Kidney epithelial cell (primary cell): ENCODE measurements at regions not wholly inside any gene's neighbourhood (a gene's known extent, or its start where the extent isn't known, plus 50 kb on each side); places are given as distances from the start of the nearest gene placed in this dataset.

Source experiments
- DNase-seq: peaks from one replicate; pipeline ENCODE4 v3.0.0-alpha.2; 2010; ENCODE audit warnings: low read depth
- H3K27me3 ChIP-seq: 2 replicates; pipeline ENCODE4 v1.6.0; 2011; ENCODE audit warnings: low read length; ENCODE audit not compliant: control insufficient read depth, insufficient read depth
- H3K36me3 ChIP-seq: 2 replicates; pipeline ENCODE4 v1.5.1; 2011; ENCODE audit warnings: low read length; ENCODE audit not compliant: control insufficient read depth, insufficient read depth
- H3K4me3 ChIP-seq: 2 replicates; pipeline ENCODE4 v1.5.1; 2011; ENCODE audit warnings: low read depth, mild to moderate bottlenecking, control low read depth, low read length
- TF ChIP-seq, protein P1 (sequence below): IDR thresholded peaks from 2 replicates; pipeline ENCODE4 v1.5.1; 2011; ENCODE audit warnings: mild to moderate bottlenecking, moderate library complexity, low read length, control low read depth, inconsistent platforms; ENCODE audit not compliant: insufficient read depth, poor library complexity, severe bottlenecking

DNA sequence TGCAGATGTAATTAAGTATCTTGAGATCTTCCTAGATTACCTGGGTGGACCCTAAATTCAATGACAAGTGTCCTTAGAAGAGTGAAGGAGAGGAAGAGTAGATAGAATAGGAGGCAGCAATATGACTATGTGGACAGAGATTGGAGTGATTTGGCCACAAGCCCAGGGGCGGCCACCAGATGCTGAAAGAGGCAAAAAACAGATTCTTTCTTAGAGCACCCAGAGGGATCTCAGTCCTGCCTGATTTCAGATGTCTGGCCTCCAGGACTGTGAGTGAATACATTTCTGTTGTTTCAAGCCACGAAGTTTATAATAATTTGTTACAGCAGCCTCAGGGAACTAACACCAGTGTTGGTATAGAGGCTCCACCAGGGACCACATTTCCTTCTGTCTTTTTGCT, 67.3 kb downstream of the DACT1 start:
- no peak for DNase-seq
- TF ChIP-seq, protein P1, sequence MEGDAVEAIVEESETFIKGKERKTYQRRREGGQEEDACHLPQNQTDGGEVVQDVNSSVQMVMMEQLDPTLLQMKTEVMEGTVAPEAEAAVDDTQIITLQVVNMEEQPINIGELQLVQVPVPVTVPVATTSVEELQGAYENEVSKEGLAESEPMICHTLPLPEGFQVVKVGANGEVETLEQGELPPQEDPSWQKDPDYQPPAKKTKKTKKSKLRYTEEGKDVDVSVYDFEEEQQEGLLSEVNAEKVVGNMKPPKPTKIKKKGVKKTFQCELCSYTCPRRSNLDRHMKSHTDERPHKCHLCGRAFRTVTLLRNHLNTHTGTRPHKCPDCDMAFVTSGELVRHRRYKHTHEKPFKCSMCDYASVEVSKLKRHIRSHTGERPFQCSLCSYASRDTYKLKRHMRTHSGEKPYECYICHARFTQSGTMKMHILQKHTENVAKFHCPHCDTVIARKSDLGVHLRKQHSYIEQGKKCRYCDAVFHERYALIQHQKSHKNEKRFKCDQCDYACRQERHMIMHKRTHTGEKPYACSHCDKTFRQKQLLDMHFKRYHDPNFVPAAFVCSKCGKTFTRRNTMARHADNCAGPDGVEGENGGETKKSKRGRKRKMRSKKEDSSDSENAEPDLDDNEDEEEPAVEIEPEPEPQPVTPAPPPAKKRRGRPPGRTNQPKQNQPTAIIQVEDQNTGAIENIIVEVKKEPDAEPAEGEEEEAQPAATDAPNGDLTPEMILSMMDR: no peak
- no peaks in the 10 kb centered on the region for H3K36me3 ChIP-seq
- no peak overlapping the region for H3K4me3 ChIP-seq
- no peaks in the 10 kb centered on the region for H3K27me3 ChIP-seq

DNA sequence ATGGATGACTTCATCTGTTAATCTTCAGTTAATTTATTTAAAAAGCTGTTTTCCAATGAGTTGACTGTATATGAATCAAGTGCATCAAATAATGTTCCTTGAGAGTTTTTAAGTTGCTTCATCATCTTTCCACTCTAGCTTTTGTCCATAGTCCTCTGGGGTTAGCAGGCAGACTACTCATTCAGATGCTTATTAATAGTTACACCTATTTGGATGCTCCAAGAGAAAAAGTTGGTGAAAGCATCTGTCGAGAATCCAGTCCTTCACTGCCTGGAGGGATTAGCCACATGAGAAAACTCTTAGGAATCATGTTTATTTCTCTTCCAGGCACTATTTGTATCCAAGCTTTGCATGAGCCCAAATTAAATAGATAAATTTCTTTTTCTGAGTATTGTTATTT, 70.2 kb downstream of the DACT1 start:
- no peaks in the 10 kb centered on the region for H3K36me3 ChIP-seq
- TF ChIP-seq, protein P1: no peak
- H3K27me3 ChIP-seq: no peaks in the 10 kb centered on the region
- DNase-seq: no peak
- H3K4me3 ChIP-seq: no peak overlapping the region

DNA sequence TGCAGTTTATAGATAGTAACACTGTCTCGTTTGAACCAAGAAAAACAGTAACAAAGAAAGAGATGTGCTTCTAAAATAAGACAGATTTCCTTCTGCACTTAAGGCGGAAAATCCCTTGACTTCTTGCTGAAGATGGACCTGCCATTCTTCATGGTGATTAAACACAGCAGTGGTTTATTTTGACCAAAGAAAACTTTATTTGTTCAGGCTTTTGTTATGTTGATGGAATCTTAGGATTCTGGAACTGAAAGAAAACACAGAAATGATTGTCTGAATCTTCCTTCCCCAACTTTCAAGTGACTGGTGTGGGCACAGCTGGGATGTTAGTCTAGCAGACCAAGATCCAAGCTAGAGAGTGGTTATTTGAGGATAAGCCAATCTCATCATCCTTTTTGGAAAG, 72.2 kb downstream of the DACT1 start:
- DNase-seq: no peak
- no peaks in the 10 kb centered on the region for H3K36me3 ChIP-seq
- H3K27me3 ChIP-seq: no peaks in the 10 kb centered on the region
- H3K4me3 ChIP-seq: no peak overlapping the region
- TF ChIP-seq, protein P1: no peak

DNA sequence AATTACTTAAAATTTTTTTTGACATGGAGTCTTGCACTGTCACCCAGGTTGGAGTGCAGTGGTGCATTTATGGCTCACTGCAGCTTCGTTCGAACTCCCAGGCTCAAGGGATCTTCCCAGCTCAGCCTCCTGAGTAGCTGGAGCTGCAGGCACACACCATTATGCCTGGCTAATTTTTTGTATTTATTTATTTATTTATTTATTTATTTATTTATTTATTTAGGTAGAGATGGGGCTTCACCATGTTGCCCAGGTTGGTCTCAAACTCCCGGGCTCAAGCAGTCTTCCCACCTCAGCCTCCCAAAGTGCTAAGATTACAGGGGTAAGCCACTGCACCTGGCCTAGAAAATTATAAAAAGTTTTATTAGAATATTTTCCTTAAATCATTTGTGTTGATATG, 73.6 kb downstream of the DACT1 start:
- no peaks in the 10 kb centered on the region for H3K27me3 ChIP-seq
- no peaks in the 10 kb centered on the region for H3K36me3 ChIP-seq
- H3K4me3 ChIP-seq: no peak overlapping the region
- TF ChIP-seq, protein P1: no peak
- DNase-seq: no peak

DNA sequence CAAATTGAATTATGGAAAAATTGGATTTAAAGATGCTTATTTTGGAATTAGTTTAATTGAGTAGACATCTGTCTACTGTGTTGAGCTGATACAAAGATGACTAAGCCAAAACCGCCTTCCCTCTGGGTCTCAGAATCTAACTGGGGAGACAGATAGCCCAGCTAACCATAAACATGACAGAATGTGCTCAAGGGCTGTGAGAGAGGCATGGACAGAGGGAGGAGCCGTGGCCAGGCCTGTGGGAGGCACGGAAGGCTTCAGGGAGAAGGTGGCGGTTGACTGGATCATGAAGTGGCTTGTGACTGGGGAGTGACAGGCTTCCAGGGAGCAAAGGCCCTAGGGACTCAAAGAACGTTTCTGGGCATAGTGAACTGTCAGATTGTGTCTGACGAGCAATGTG, 74.6 kb downstream of the DACT1 start:
- no peak for DNase-seq
- H3K27me3 ChIP-seq: no peaks in the 10 kb centered on the region
- TF ChIP-seq, protein P1: no peak
- no peak overlapping the region for H3K4me3 ChIP-seq
- H3K36me3 ChIP-seq: no peaks in the 10 kb centered on the region

DNA sequence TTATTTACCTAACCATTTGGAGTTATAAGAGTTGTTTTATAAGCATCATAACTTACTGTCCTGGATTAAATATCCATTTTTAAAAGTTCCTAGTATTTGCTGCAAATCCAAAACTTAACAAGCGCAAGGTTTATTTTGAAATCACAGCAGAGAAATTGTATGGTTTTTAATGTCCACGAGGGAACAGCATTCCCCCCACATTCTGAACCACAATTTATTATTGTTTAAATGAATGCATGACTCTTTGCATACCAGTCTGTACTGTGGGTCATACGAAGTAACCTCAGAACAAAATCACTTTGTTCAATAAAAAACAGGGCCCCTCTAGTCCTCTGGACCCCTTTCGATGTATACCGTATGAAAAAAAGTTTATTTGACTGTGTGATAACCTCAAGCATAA, 75.9 kb downstream of the DACT1 start:
- DNase-seq: no peak
- TF ChIP-seq, protein P1: no peak
- no peaks in the 10 kb centered on the region for H3K27me3 ChIP-seq
- H3K4me3 ChIP-seq: no peak overlapping the region
- no peaks in the 10 kb centered on the region for H3K36me3 ChIP-seq
